H9 (cell line): ENCODE measurements at regions not wholly inside any gene's neighbourhood (a gene's known extent, or its start where the extent isn't known, plus 50 kb on each side); places are given as distances from the start of the nearest gene placed in this dataset.

Source experiments
- DNase-seq: peaks from one replicate; pipeline ENCODE4 v3.0.0-alpha.2; 2017
- H2AFZ ChIP-seq: one replicate; pipeline ENCODE4 v1.6.1; 2013; ENCODE audit warnings: mild to moderate bottlenecking, low read length, control low read depth, moderate library complexity
- H2AK5ac ChIP-seq: 2 replicates; pipeline ENCODE4 v1.6.1; 2013; ENCODE audit warnings: low read length, control low read depth, mixed read lengths; ENCODE audit not compliant: insufficient read length
- H2BK120ac ChIP-seq: one replicate; pipeline ENCODE4 v1.6.1; 2013; ENCODE audit warnings: low read depth, mild to moderate bottlenecking, low read length, control low read depth, inconsistent platforms; ENCODE audit not compliant: poor library complexity, severe bottlenecking
- H2BK12ac ChIP-seq: 2 replicates; pipeline ENCODE4 v1.6.1; 2013; ENCODE audit warnings: low read length, control low read depth, mixed read lengths, low read depth; ENCODE audit not compliant: insufficient read length
- H2BK15ac ChIP-seq: 2 replicates; pipeline ENCODE4 v1.6.1; 2013; ENCODE audit warnings: low read depth, low read length, control low read depth
- H2BK20ac ChIP-seq: one replicate; pipeline ENCODE4 v1.6.1; 2013; ENCODE audit warnings: low read depth, mild to moderate bottlenecking, low read length, control low read depth, inconsistent platforms; ENCODE audit not compliant: poor library complexity, severe bottlenecking
- H2BK5ac ChIP-seq: 2 replicates; pipeline ENCODE4 v1.6.1; 2013; ENCODE audit warnings: low read length, control low read depth, mixed read lengths; ENCODE audit not compliant: insufficient read length
- H3K14ac ChIP-seq: 2 replicates; pipeline ENCODE4 v1.6.1; 2013; ENCODE audit warnings: low read length, control low read depth; ENCODE audit not compliant: insufficient read depth
- H3K18ac ChIP-seq: 2 replicates; pipeline ENCODE4 v1.6.1; 2013; ENCODE audit warnings: low read depth, mild to moderate bottlenecking, mixed read lengths, low read length, control low read depth; ENCODE audit not compliant: insufficient read length
- H3K23ac ChIP-seq: 2 replicates; pipeline ENCODE4 v1.6.1; 2013; ENCODE audit warnings: low read length, control low read depth, mixed read lengths, low read depth; ENCODE audit not compliant: insufficient read length
- H3K23me2 ChIP-seq: 2 replicates; pipeline ENCODE4 v1.6.1; 2013; ENCODE audit warnings: low read depth, mild to moderate bottlenecking, mixed read lengths, low read length, control low read depth; ENCODE audit not compliant: insufficient read length, poor library complexity, severe bottlenecking
- H3K27ac ChIP-seq: 2 replicates; pipeline ENCODE4 v1.5.1; 2013; ENCODE audit warnings: low read length, control low read depth, mixed read lengths, low read depth; ENCODE audit not compliant: insufficient read length
- H3K27me3 ChIP-seq: 2 replicates; pipeline ENCODE4 v1.6.1; 2013; ENCODE audit warnings: low read length, control low read depth, inconsistent platforms; ENCODE audit not compliant: insufficient read depth
- H3K4ac ChIP-seq: 2 replicates; pipeline ENCODE4 v1.6.1; 2013; ENCODE audit warnings: low read depth, mild to moderate bottlenecking, control low read depth, inconsistent platforms, low read length, moderate library complexity
- H3K4me1 ChIP-seq: 2 replicates; pipeline ENCODE4 v1.6.1; 2013; ENCODE audit warnings: low read length, control low read depth, inconsistent platforms; ENCODE audit not compliant: insufficient read depth
- H3K4me2 ChIP-seq: 2 replicates; pipeline ENCODE4 v1.6.1; 2013; ENCODE audit warnings: low read length, control low read depth, mixed read lengths; ENCODE audit not compliant: insufficient read length, insufficient read depth
- H3K56ac ChIP-seq: 2 replicates; pipeline ENCODE4 v1.6.1; 2013; ENCODE audit warnings: low read depth, mild to moderate bottlenecking, mixed read lengths, low read length, control low read depth; ENCODE audit not compliant: insufficient read length
- H3K79me1 ChIP-seq: 2 replicates; pipeline ENCODE4 v1.6.1; 2013; ENCODE audit warnings: low read depth, mild to moderate bottlenecking, moderate library complexity, low read length, control low read depth, inconsistent platforms; ENCODE audit not compliant: insufficient read depth, poor library complexity, severe bottlenecking
- H3K79me2 ChIP-seq: 2 replicates; pipeline ENCODE4 v1.6.1; 2013; ENCODE audit warnings: low read length, control low read depth, inconsistent platforms; ENCODE audit not compliant: insufficient read depth
- H3K9ac ChIP-seq: 2 replicates; pipeline ENCODE4 v1.6.1; 2013; ENCODE audit warnings: low read length, control low read depth, mixed read lengths; ENCODE audit not compliant: insufficient read length; ENCODE audit errors: extremely low read depth
- H3K9me3 ChIP-seq: one replicate; pipeline ENCODE4 v1.6.1; 2013; ENCODE audit warnings: low read depth, low read length, inconsistent platforms; ENCODE audit not compliant: control insufficient read depth
- H3T11ph ChIP-seq: one replicate; pipeline ENCODE4 v1.6.1; 2013; ENCODE audit warnings: mild to moderate bottlenecking, low read length, control low read depth, inconsistent platforms
- H4K20me1 ChIP-seq: one replicate; pipeline ENCODE4 v1.6.1; 2013; ENCODE audit not compliant: control insufficient read depth, insufficient read length, insufficient read depth
- H4K5ac ChIP-seq: 2 replicates; pipeline ENCODE4 v1.6.1; 2013; ENCODE audit warnings: low read depth, mild to moderate bottlenecking, mixed read lengths, low read length, control low read depth; ENCODE audit not compliant: insufficient read length
- H4K8ac ChIP-seq: replicated peaks from 2 replicates; pipeline ENCODE4 v1.6.1; 2013; ENCODE audit warnings: low read length, control low read depth, mixed read lengths, low read depth; ENCODE audit not compliant: insufficient read length
- H4K91ac ChIP-seq: 2 replicates; pipeline ENCODE4 v1.6.1; 2013; ENCODE audit warnings: low read depth, mild to moderate bottlenecking, moderate library complexity, mixed read lengths, low read length, control low read depth; ENCODE audit not compliant: insufficient read length
- H3K27ac Mint-ChIP-seq, 3 experiments: 2 replicates in 2 of 3; 3 replicates in 1 of 3; pipeline ENCODE4 v1.8.0; 2020 to 2021; ENCODE audit warnings: mixed read lengths in 3 of 3, mild to moderate bottlenecking in 1 of 3, moderate library complexity in 1 of 3
- H3K27me3 Mint-ChIP-seq: 2 replicates; pipeline ENCODE4 v1.8.0; 2021; ENCODE audit warnings: low read depth, mild to moderate bottlenecking, moderate library complexity, mixed read lengths
- H3K36me3 Mint-ChIP-seq, 3 experiments: 2 replicates in 2 of 3; 3 replicates in 1 of 3; pipeline ENCODE4 v1.8.0; 2020 to 2021; ENCODE audit warnings: low read depth in 3 of 3, mixed read lengths in 3 of 3; ENCODE audit not compliant: insufficient read depth in 1 of 3
- H3K4me1 Mint-ChIP-seq, 2 experiments: 2 replicates each; pipeline ENCODE4 v1.8.0; 2020; ENCODE audit warnings: mixed read lengths in 2 of 2
- H3K4me3 Mint-ChIP-seq, 2 experiments: 2 replicates in 1 of 2; 3 replicates in 1 of 2; pipeline ENCODE4 v1.8.0; 2020 to 2021; ENCODE audit warnings: mild to moderate bottlenecking in 2 of 2, mixed read lengths in 2 of 2, moderate library complexity in 1 of 2
- H3K9me3 Mint-ChIP-seq, 2 experiments: 2 replicates in 1 of 2; 3 replicates in 1 of 2; pipeline ENCODE4 v1.8.0; 2020; ENCODE audit warnings: mild to moderate bottlenecking in 2 of 2, mixed read lengths in 2 of 2, moderate library complexity in 1 of 2
- CTCF ChIP-seq: fragments of 200-600 bp; sonication (generic); conservative IDR thresholded peaks from 3 replicates; pipeline ENCODE4 v1.8.0; 2021; ENCODE audit warnings: antibody characterized with exemption, mild to moderate bottlenecking
- WGBS: extraction: QIAGEN DNeasy Blood & Tissue Kit; methylation state at CpG from one replicate; pipeline ENCODE4 v1.1.7; 2013; ENCODE audit warnings: missing lambda C conversion rate, low lambda C conversion rate, mixed read lengths; ENCODE audit not compliant: insufficient read length; ENCODE audit errors: extremely low coverage; 5-methylcytosine and 5-hydroxymethylcytosine counted together

GRCh38 chr13:81773263-81773662, 1432.3 kb upstream of the SPRY2 start:
- Histone ChIP-seq H3T11ph (no peak overlapping the region), H3K9me3 (no peaks in the 10 kb centered on the region), H2AK5ac (no peak overlapping the region), H3K27me3 (no peaks in the 10 kb centered on the region), H2BK12ac (no peak overlapping the region), H2BK15ac (no peak overlapping the region), H4K91ac (no peak overlapping the region), H3K18ac (no peak overlapping the region), H3K79me1 (no peaks in the 10 kb centered on the region), H4K8ac (no peak overlapping the region), H3K23ac (no peak overlapping the region), H4K5ac (no peak overlapping the region), H3K79me2 (no peaks in the 10 kb centered on the region), H2BK20ac (no peak overlapping the region), H3K4me1 (no peaks in the 10 kb centered on the region; the same call in 1 of the 2 replicates), H3K14ac (no peak overlapping the region), H3K56ac (no peak overlapping the region), H3K27ac (no peak overlapping the region), H3K9ac (no peak overlapping the region), H2BK120ac (no peak overlapping the region), H2BK5ac (no peak overlapping the region), H3K4ac (no peak overlapping the region), H2AFZ (no peak overlapping the region), H4K20me1 (no peaks in the 10 kb centered on the region), H3K4me2 (no peak overlapping the region), H3K23me2 (no peaks in the 10 kb centered on the region)
- H3K27ac Mint-ChIP-seq, result no peak overlapping the region
- DNase-seq, result no peak
- no peaks in the 10 kb centered on the region for H3K36me3 Mint-ChIP-seq
- H3K4me3 Mint-ChIP-seq, result no peak overlapping the region
- H3K9me3 Mint-ChIP-seq, result no peaks in the 10 kb centered on the region; a peak in 1 of 5 replicates
- no CpG with 5 or more reads among the region's 1 CpG for WGBS
- peaks cover 13 to 19% of the 10 kb centered on the region in 2 experiments for H3K4me1 Mint-ChIP-seq
- no peaks in the 10 kb centered on the region for H3K27me3 Mint-ChIP-seq
- TF ChIP-seq CTCF, result no peak
